IMR-90 (cell line): ENCODE measurements at regions not wholly inside any gene's neighbourhood (a gene's known extent, or its start where the extent isn't known, plus 50 kb on each side); places are given as distances from the start of the nearest gene placed in this dataset.
A peak's percentile ranks its signal among the peaks of the same experiment; 100 is the strongest.

Experiments
- ATAC-seq: fragments of 200-7000 bp; cut with Tn5 transposase; 2 replicates; pipeline ENCODE4 v1.9.1; 2020; ENCODE audit warnings: low read depth, mild to moderate bottlenecking, moderate library complexity
- BruUV-seq: library from RNA; stranded (reverse); fragments of 400-500 nt; replicated peaks from 2 replicates; lab custom pipeline; 2021; lab: Mats Ljungman, UMichigan
- CTCF ChIA-PET: fragments of 300-600 bp; formaldehyde crosslinking; extraction: SDS; loops from one replicate; lab custom pipeline; 2021; ENCODE audit warnings: antibody characterized with exemption; lab: Yijun Ruan, JAX
- POLR2A ChIA-PET: fragments of 300-600 bp; sonication (Branson Sonifier 250); formaldehyde crosslinking; loops from one replicate; lab custom pipeline; 2022; ENCODE audit warnings: antibody characterized with exemption; ENCODE audit not compliant: unreplicated experiment; lab: Charles Lee
- DNase-seq: peaks from one replicate; pipeline ENCODE4 v3.0.0; 2013
- H2AFZ ChIP-seq: replicated peaks from 2 replicates; pipeline ENCODE3; 2013; ENCODE audit warnings: low read length, mild to moderate bottlenecking; ENCODE audit not compliant: poor library complexity
- H2AK5ac ChIP-seq: 2 replicates; pipeline ENCODE4 v1.6.1; 2013; ENCODE audit warnings: low read depth, low read length, inconsistent platforms
- H2AK9ac ChIP-seq: replicated peaks from 2 replicates; pipeline ENCODE3; 2013; ENCODE audit warnings: mild to moderate bottlenecking, low read depth, low read length, moderate library complexity; ENCODE audit not compliant: poor library complexity
- H2BK120ac ChIP-seq: 2 replicates; pipeline ENCODE4 v1.6.1; 2013; ENCODE audit warnings: low read depth, low read length, inconsistent platforms
- H2BK15ac ChIP-seq: 3 replicates; pipeline ENCODE4 v1.6.1; 2013; ENCODE audit warnings: low read depth, low read length, inconsistent platforms
- H2BK20ac ChIP-seq: 2 replicates; pipeline ENCODE4 v1.6.1; 2013; ENCODE audit warnings: low read depth, mild to moderate bottlenecking, inconsistent platforms, low read length, moderate library complexity
- H2BK5ac ChIP-seq: 2 replicates; pipeline ENCODE4 v1.6.1; 2013; ENCODE audit warnings: mild to moderate bottlenecking, low read depth, low read length, inconsistent platforms; ENCODE audit not compliant: poor library complexity, severe bottlenecking
- H3K14ac ChIP-seq: replicated peaks from 2 replicates; pipeline ENCODE4 v1.6.1; 2013; ENCODE audit warnings: low read depth, low read length, inconsistent platforms
- H3K18ac ChIP-seq: 2 replicates; pipeline ENCODE4 v1.6.1; 2013; ENCODE audit warnings: low read depth, low read length, control low read depth
- H3K23ac ChIP-seq: 2 replicates; pipeline ENCODE4 v1.6.1; 2013; ENCODE audit warnings: low read depth, low read length, inconsistent platforms
- H3K27ac ChIP-seq: 2 replicates; pipeline ENCODE4 v1.5.1; 2013; ENCODE audit warnings: mild to moderate bottlenecking, control low read depth, low read length; ENCODE audit not compliant: insufficient read depth
- H3K27me3 ChIP-seq: 2 replicates; pipeline ENCODE4 v1.6.1; 2013; ENCODE audit warnings: low read length; ENCODE audit not compliant: control insufficient read depth, insufficient read depth
- H3K36me3 ChIP-seq: 2 replicates; pipeline ENCODE4 v1.6.1; 2013; ENCODE audit warnings: low read length, mixed read lengths; ENCODE audit not compliant: control insufficient read depth, insufficient read depth
- H3K4ac ChIP-seq: 2 replicates; pipeline ENCODE4 v1.6.1; 2013; ENCODE audit warnings: low read depth, low read length, inconsistent platforms
- H3K4me1 ChIP-seq: 2 replicates; pipeline ENCODE4 v1.6.1; 2013; ENCODE audit warnings: low read length, mixed read lengths; ENCODE audit not compliant: control insufficient read depth, insufficient read depth
- H3K4me2 ChIP-seq: 2 replicates; pipeline ENCODE4 v1.6.1; 2013; ENCODE audit warnings: low read depth, mild to moderate bottlenecking, control low read depth, low read length, moderate library complexity
- H3K4me3 ChIP-seq: 2 replicates; pipeline ENCODE4 v1.5.1; 2013; ENCODE audit warnings: low read depth, mild to moderate bottlenecking, control low read depth, low read length, moderate library complexity; ENCODE audit not compliant: insufficient read depth
- H3K56ac ChIP-seq: 2 replicates; pipeline ENCODE4 v1.6.1; 2013; ENCODE audit warnings: low read length, inconsistent platforms; ENCODE audit not compliant: insufficient read depth; ENCODE audit errors: extremely low read depth
- H3K79me1 ChIP-seq, 2 experiments: 2 replicates each; pipeline ENCODE4 v1.6.1; 2013; ENCODE audit warnings: low read length in 2 of 2, inconsistent platforms in 1 of 2, low read depth in 1 of 2
- H3K9ac ChIP-seq: 2 replicates; pipeline ENCODE4 v1.6.1; 2013; ENCODE audit warnings: low read depth, low read length, control low read depth
- H3K9me1 ChIP-seq: 2 replicates; pipeline ENCODE4 v1.6.1; 2013; ENCODE audit warnings: low read length, inconsistent platforms; ENCODE audit not compliant: insufficient read depth
- H3K9me3 ChIP-seq: 2 replicates; pipeline ENCODE4 v1.6.1; 2013; ENCODE audit warnings: low read length; ENCODE audit not compliant: control insufficient read depth, insufficient read depth
- H4K20me1 ChIP-seq: 2 replicates; pipeline ENCODE4 v1.6.1; 2013; ENCODE audit warnings: low read length, inconsistent platforms; ENCODE audit not compliant: insufficient read depth
- H4K5ac ChIP-seq: 2 replicates; pipeline ENCODE4 v1.6.1; 2013; ENCODE audit warnings: mild to moderate bottlenecking, low read depth, low read length, control low read depth
- H4K8ac ChIP-seq, 2 experiments: 2 replicates each; pipeline ENCODE4 v1.6.1; 2013; ENCODE audit warnings: low read depth in 2 of 2, low read length in 2 of 2, control low read depth in 1 of 2, inconsistent platforms in 1 of 2
- H4K91ac ChIP-seq: 2 replicates; pipeline ENCODE4 v1.6.1; 2013; ENCODE audit warnings: low read depth, low read length, inconsistent platforms; ENCODE audit not compliant: insufficient read depth
- CTCF ChIP-seq: conservative IDR thresholded peaks from 2 replicates; pipeline ENCODE4 v1.5.1; 2012; ENCODE audit warnings: mild to moderate bottlenecking, low read depth, low read length, improper control_type of control experiment
- POLR2A ChIP-seq: IDR thresholded peaks from 2 replicates; pipeline ENCODE4 v1.6.1; 2012; ENCODE audit warnings: mild to moderate bottlenecking, low read depth, low read length
- RAD21 ChIP-seq: IDR thresholded peaks from 2 replicates; pipeline ENCODE4 v1.6.1; 2012; ENCODE audit warnings: low read length, improper control_type of control experiment
- WGBS, 2 experiments: methylation state at CpG; one replicate each; pipeline versions ENCODE4 v1.1.5 to v1.1.7; 2013; ENCODE audit warnings: missing lambda C conversion rate in 2 of 2; ENCODE audit not compliant: insufficient read length in 1 of 2; ENCODE audit errors: extremely low coverage in 2 of 2; 5-methylcytosine and 5-hydroxymethylcytosine counted together
- dilution Hi-C: fragments of 300-500 bp; cut with HindIII; formaldehyde crosslinking; loops from one replicate; pipeline ENCODE4 v1.14.3; 2018; ENCODE audit warnings: low sequenced_read_pairs; ENCODE audit not compliant: unreplicated experiment
- in situ Hi-C: fragments of 300-500 bp; cut with MboI; formaldehyde crosslinking; loops from 3 replicates; pipeline ENCODE4 v1.14.3; 2019; ENCODE audit warnings: low sequenced_read_pairs, inconsistent platforms, mixed read lengths
- intact Hi-C: fragments of 100-400 bp; cut with micrococcal nuclease; formaldehyde crosslinking; loops from 2 replicates; pipeline ENCODE4 v1.10.0; 2022

- no peaks in the 10 kb centered on the region for H3K36me3 ChIP-seq
- no peak overlapping the region for H3K4ac ChIP-seq
- ATAC-seq (no peak), DNase-seq (no peak)
- H2AFZ ChIP-seq: peak overlapping the region; percentile 58
- intact Hi-C loops (no loop called here), dilution Hi-C loops (no loop called here), in situ Hi-C loops (no loop called here)
- no peaks in the 10 kb centered on the region for H3K9me1 ChIP-seq
- no peak overlapping the region for H2BK5ac ChIP-seq
- ChIA-PET CTCF (no interaction called here), POLR2A (no interaction called here)
- no peak overlapping the region for H4K8ac ChIP-seq
- no peak overlapping the region for H3K4me3 ChIP-seq
- no peak overlapping the region for H3K14ac ChIP-seq
- H2BK15ac ChIP-seq: no peak overlapping the region
- H3K79me1 ChIP-seq: no peaks in the 10 kb centered on the region
- H3K23ac ChIP-seq: no peak overlapping the region
- no peak overlapping the region for H3K56ac ChIP-seq
- no peak overlapping the region for H3K18ac ChIP-seq
- H3K4me2 ChIP-seq: no peak overlapping the region
- WGBS, 2 experiments: 1% methylated on average over 20 of the region's 49 CpGs; no CpG with 5 or more reads in 1 of the 2 experiments
- no TSS peak for BruUV-seq
- no peak overlapping the region for H4K5ac ChIP-seq
- H3K9ac ChIP-seq: no peak overlapping the region
- TF ChIP-seq RAD21 (peak; percentile 14; the same call in 1 of the 2 replicates), POLR2A (no peak), CTCF (peak; percentile 24; the same call in 1 of the 2 replicates)
- no peaks in the 10 kb centered on the region for H4K20me1 ChIP-seq
- H2AK9ac ChIP-seq: no peak overlapping the region
- H3K4me1 ChIP-seq: no peaks in the 10 kb centered on the region
- no peak overlapping the region for H2BK20ac ChIP-seq
- no peaks in the 10 kb centered on the region; the same call in 1 of the 2 replicates for H3K9me3 ChIP-seq
- H4K91ac ChIP-seq: no peak overlapping the region
- no peak overlapping the region for H2BK120ac ChIP-seq
- H3K27me3 ChIP-seq: no peaks in the 10 kb centered on the region; the same call in 1 of the 2 replicates
- no peak overlapping the region for H2AK5ac ChIP-seq
- no peak overlapping the region for H3K27ac ChIP-seq
Measured at GRCh38 chr10:55631071-55631654, 729.9 kb downstream of the ZWINT start.
